DOHH2 (cell line): ENCODE measurements at regions not wholly inside any gene's neighbourhood (a gene's known extent, or its start where the extent isn't known, plus 50 kb on each side); places are given as distances from the start of the nearest gene placed in this dataset.

Experiments
- H3F3A ChIP-seq: fragments of 200-600 bp; sonication (generic), shearing (Covaris generic); 2 replicates; pipeline ENCODE4 v1.6.0; 2016; ENCODE audit warnings: antibody characterized with exemption, mild to moderate bottlenecking; ENCODE audit not compliant: control insufficient read depth, insufficient read depth
- H3K27ac ChIP-seq: fragments of 200-600 bp; sonication (generic); 2 replicates; pipeline ENCODE4 v1.5.1; 2014; ENCODE audit warnings: low read depth, mild to moderate bottlenecking, low read length, moderate library complexity
- H3K27me3 ChIP-seq: fragments of 200-600 bp; sonication (generic); 2 replicates; pipeline ENCODE4 v1.6.1; 2014; ENCODE audit warnings: mild to moderate bottlenecking, low read length, mixed read lengths; ENCODE audit not compliant: control insufficient read depth
- H3K36me3 ChIP-seq: fragments of 200-600 bp; sonication (generic); 2 replicates; pipeline ENCODE4 v1.6.1; 2014; ENCODE audit warnings: mild to moderate bottlenecking, low read length, moderate library complexity, mixed read lengths; ENCODE audit not compliant: control insufficient read depth
- H3K4me1 ChIP-seq: fragments of 200-600 bp; sonication (generic); 2 replicates; pipeline ENCODE4 v1.6.1; 2014; ENCODE audit warnings: mild to moderate bottlenecking, low read length, mixed read lengths; ENCODE audit not compliant: control insufficient read depth
- H3K4me2 ChIP-seq: fragments of 200-600 bp; sonication (generic); 2 replicates; pipeline ENCODE4 v1.6.0; 2014; ENCODE audit warnings: mild to moderate bottlenecking, low read length, moderate library complexity
- H3K4me3 ChIP-seq: fragments of 200-600 bp; sonication (generic); 2 replicates; pipeline ENCODE4 v1.5.1; 2014; ENCODE audit warnings: mild to moderate bottlenecking, low read length, mixed read lengths
- H3K79me2 ChIP-seq: fragments of 200-600 bp; sonication (generic); 2 replicates; pipeline ENCODE4 v1.6.1; 2014; ENCODE audit warnings: mild to moderate bottlenecking, low read length, mixed read lengths; ENCODE audit not compliant: control insufficient read depth
- H3K9me2 ChIP-seq: fragments of 200-600 bp; sonication (generic); replicated peaks from 2 replicates; pipeline ENCODE4 v1.6.1; 2014; ENCODE audit warnings: mild to moderate bottlenecking, low read length, mixed read lengths; ENCODE audit not compliant: control insufficient read depth
- H3K9me3 ChIP-seq: fragments of 200-600 bp; sonication (generic); 2 replicates; pipeline ENCODE4 v1.6.1; 2014; ENCODE audit warnings: antibody characterized with exemption, low read length, mixed read lengths; ENCODE audit not compliant: control insufficient read depth, insufficient read depth
- H4K20me1 ChIP-seq: fragments of 200-600 bp; sonication (generic); 2 replicates; pipeline ENCODE4 v1.6.0; 2014; ENCODE audit warnings: low read depth, mild to moderate bottlenecking, antibody characterized with exemption, low read length, moderate library complexity; ENCODE audit not compliant: control insufficient read depth, insufficient read depth
- CTCF ChIP-seq: fragments of 200-600 bp; sonication (generic); IDR thresholded peaks from one replicate; pipeline ENCODE4 v1.5.1; 2014; ENCODE audit warnings: antibody characterized with exemption, mild to moderate bottlenecking, low read depth, low read length; ENCODE audit not compliant: poor library complexity, severe bottlenecking
- EZH2phosphoT487 ChIP-seq: fragments of 200-600 bp; sonication (generic); IDR thresholded peaks from 2 replicates; pipeline ENCODE4 v1.6.1; 2017; ENCODE audit warnings: borderline replicate concordance, mild to moderate bottlenecking, antibody characterized with exemption, low read length, moderate library complexity, mixed read lengths

GRCh38 chr10:47187592-47187991 lies 112.4 kb upstream of the GDF10 start:
- no peaks in the 10 kb centered on the region for H3F3A ChIP-seq
- no peaks in the 10 kb centered on the region for H3K9me3 ChIP-seq
- no peaks in the 10 kb centered on the region for H3K27me3 ChIP-seq
- no peak overlapping the region for H3K27ac ChIP-seq
- H4K20me1 ChIP-seq = no peaks in the 10 kb centered on the region
- H3K4me2 ChIP-seq = no peak overlapping the region
- no peaks in the 10 kb centered on the region for H3K4me1 ChIP-seq
- no peaks in the 10 kb centered on the region for H3K36me3 ChIP-seq
- H3K4me3 ChIP-seq = no peak overlapping the region
- H3K79me2 ChIP-seq = no peaks in the 10 kb centered on the region
- TF ChIP-seq CTCF (no peak), EZH2phosphoT487 (no peak)
- H3K9me2 ChIP-seq = no peaks in the 10 kb centered on the region

- H4K20me1 ChIP-seq = no peaks in the 10 kb centered on the region
- no peaks in the 10 kb centered on the region for H3K4me1 ChIP-seq
- H3K4me3 ChIP-seq = no peak overlapping the region
- no peaks in the 10 kb centered on the region for H3K27me3 ChIP-seq
- no peaks in the 10 kb centered on the region for H3K79me2 ChIP-seq
- H3K36me3 ChIP-seq = no peaks in the 10 kb centered on the region
- H3K4me2 ChIP-seq = no peak overlapping the region
- H3K27ac ChIP-seq = no peak overlapping the region
- no peaks in the 10 kb centered on the region for H3K9me3 ChIP-seq
- TF ChIP-seq EZH2phosphoT487 = no peak
- TF ChIP-seq CTCF = no peak
- no peaks in the 10 kb centered on the region for H3F3A ChIP-seq
- H3K9me2 ChIP-seq = no peaks in the 10 kb centered on the region
These were observed 111.8 kb upstream of the GDF10 start for GRCh38 chr10:47188156-47188555.

DNA sequence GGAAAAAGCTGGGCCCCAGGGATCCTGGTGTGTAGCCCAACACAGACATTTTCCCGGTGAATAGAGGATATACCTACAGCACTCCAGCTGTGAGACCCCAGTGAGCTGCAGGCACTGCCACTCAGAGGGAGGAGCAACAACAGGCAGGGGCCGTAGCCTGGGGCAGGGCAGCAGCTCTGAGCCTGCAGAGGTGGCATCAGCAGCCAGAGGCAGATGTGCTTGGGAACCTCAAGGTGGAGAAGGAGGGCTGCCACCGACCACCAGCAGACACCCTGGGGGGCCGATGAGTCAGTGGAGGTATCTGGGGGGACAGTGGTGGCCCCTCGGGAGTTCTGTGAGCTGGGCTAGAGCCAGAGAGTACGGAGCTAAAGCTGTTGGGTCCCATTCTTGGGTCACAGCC lies 110.2 kb upstream of the GDF10 start:
- Histone ChIP-seq H3K4me1 (no peaks in the 10 kb centered on the region), H3K79me2 (no peaks in the 10 kb centered on the region), H3K9me2 (no peaks in the 10 kb centered on the region), H3K9me3 (no peaks in the 10 kb centered on the region), H3K27ac (no peak overlapping the region), H3K4me3 (no peak overlapping the region), H3K36me3 (no peaks in the 10 kb centered on the region), H4K20me1 (no peaks in the 10 kb centered on the region), H3K4me2 (no peak overlapping the region), H3F3A (no peaks in the 10 kb centered on the region), H3K27me3 (no peaks in the 10 kb centered on the region)
- TF ChIP-seq EZH2phosphoT487 (no peak), CTCF (no peak)

DNA sequence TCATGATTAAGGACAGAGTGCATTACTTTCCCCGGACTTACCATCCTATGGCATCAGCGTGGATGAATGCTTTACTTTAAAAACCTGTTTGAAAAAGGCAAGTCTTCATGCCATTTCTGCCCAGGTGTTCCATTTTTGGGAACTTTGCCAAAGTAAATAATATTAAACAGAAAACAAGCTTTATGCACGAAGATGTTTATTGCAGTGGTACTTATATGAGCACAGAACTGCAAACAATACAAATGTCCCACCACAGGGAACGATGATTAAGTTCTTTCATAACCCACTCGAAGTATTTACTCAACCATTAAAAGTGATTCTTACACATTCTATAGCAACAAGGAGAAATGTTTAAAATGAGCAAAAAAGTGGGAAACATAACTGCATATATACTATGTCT lies 109.7 kb upstream of the GDF10 start:
- Histone ChIP-seq H3K9me3 (no peaks in the 10 kb centered on the region), H3K4me2 (no peak overlapping the region), H3K4me3 (no peak overlapping the region), H3K27ac (no peak overlapping the region), H4K20me1 (no peaks in the 10 kb centered on the region), H3K27me3 (no peaks in the 10 kb centered on the region), H3K9me2 (no peaks in the 10 kb centered on the region), H3K36me3 (no peaks in the 10 kb centered on the region), H3F3A (no peaks in the 10 kb centered on the region), H3K79me2 (no peaks in the 10 kb centered on the region), H3K4me1 (no peaks in the 10 kb centered on the region)
- TF ChIP-seq EZH2phosphoT487 (no peak), CTCF (no peak)
